CD1c-positive myeloid dendritic cell (primary cell): ENCODE measurements at regions not wholly inside any gene's neighbourhood (a gene's known extent, or its start where the extent isn't known, plus 50 kb on each side); places are given as distances from the start of the nearest gene placed in this dataset.
A peak's percentile ranks its signal among the peaks of the same experiment; 100 is the strongest.

Experiments used
- DNase-seq: peaks from one replicate; pipeline ENCODE4 v3.0.0-alpha.2; 2016; ENCODE audit errors: extremely low spot score

GRCh38 chr1:168867941-168868634 lies 139.1 kb upstream of the DPT start:
- DNase-seq = no peak

GRCh38 chr1:168871531-168871930 lies 142.5 kb upstream of the DPT start:
- DNase-seq = no peak

GRCh38 chr1:168875831-168876230 lies 146.8 kb upstream of the DPT start:
- DNase-seq = no peak

GRCh38 chr1:168876830-168877229 lies 147.8 kb upstream of the DPT start:
- no peak for DNase-seq

GRCh38 chr1:168879896-168880734 lies 151.1 kb upstream of the DPT start:
- peak; percentile 4 for DNase-seq

- no peak for DNase-seq
These were observed 152.8 kb upstream of the DPT start for GRCh38 chr1:168881656-168882260.

GRCh38 chr1:168887381-168887780 lies 158.4 kb upstream of the DPT start:
- no peak for DNase-seq

- no peak for DNase-seq
These were observed 159.4 kb upstream of the DPT start for GRCh38 chr1:168888418-168888817.

GRCh38 chr1:168892931-168893330 lies 163.9 kb upstream of the DPT start:
- no peak for DNase-seq

GRCh38 chr1:168893359-168893801 lies 164.4 kb upstream of the DPT start:
- no peak for DNase-seq

GRCh38 chr1:168894397-168894903 lies 165.4 kb upstream of the DPT start:
- no peak for DNase-seq

GRCh38 chr1:168897249-168897648 lies 168.2 kb upstream of the DPT start:
- no peak for DNase-seq

- no peak for DNase-seq
These were observed 174.3 kb upstream of the DPT start for GRCh38 chr1:168903237-168903830.

GRCh38 chr1:168905633-168906032 lies 176.6 kb upstream of the DPT start:
- DNase-seq = no peak

- DNase-seq = no peak
These were observed 177.4 kb upstream of the DPT start for GRCh38 chr1:168906367-168906766.

GRCh38 chr1:168907053-168907452 lies 178.0 kb upstream of the DPT start:
- no peak for DNase-seq

- DNase-seq = no peak
These were observed 178.9 kb upstream of the DPT start for GRCh38 chr1:168907786-168908348.

- DNase-seq = no peak
These were observed 181.4 kb upstream of the DPT start for GRCh38 chr1:168910403-168910802.

- DNase-seq = no peak
These were observed 182.4 kb upstream of the DPT start for GRCh38 chr1:168911370-168911769.

GRCh38 chr1:168913711-168914463 lies 184.9 kb upstream of the DPT start:
- no peak for DNase-seq

- no peak for DNase-seq
These were observed 188.3 kb upstream of the DPT start for GRCh38 chr1:168917309-168917708.
